ENCODE measurements at regions not wholly inside any gene's neighbourhood (a gene's known extent, or its start where the extent isn't known, plus 50 kb on each side); places are given as distances from the start of the nearest gene placed in this dataset.

- WGBS, 2 experiments (ENCODE audit: low coverage in 1 of 2, low lambda C conversion rate in 2 of 2, missing lambda C conversion rate in 2 of 2), result 12 to 17% methylated on average over 15 to 17 of the region's 17 CpGs
- Histone ChIP-seq H3K9ac (no peak overlapping the region), H3K4me2 (ENCODE audit: unreplicated experiment) (no peak overlapping the region), H3K9me3 (ENCODE audit: low read depth) (no peaks in the 10 kb centered on the region), H3K79me2 (ENCODE audit: insufficient read depth) (no peaks in the 10 kb centered on the region), H4K20me1 (ENCODE audit: insufficient read depth) (no peaks in the 10 kb centered on the region), H3K4me3 (no peak overlapping the region), H2AFZ (no peak overlapping the region), H3F3A (ENCODE audit: insufficient read depth) (no peaks in the 10 kb centered on the region), H3K27me3 (replicated peaks; ENCODE audit: insufficient read depth) (no peaks in the 10 kb centered on the region), H3K9me2 (ENCODE audit: insufficient read depth) (no peaks in the 10 kb centered on the region), H3K4me1 (ENCODE audit: insufficient read depth) (no peaks in the 10 kb centered on the region), H3K27ac (no peak overlapping the region), H3K36me3 (ENCODE audit: low read depth) (no peaks in the 10 kb centered on the region)
- TF ChIP-seq EZH2phosphoT487 (IDR thresholded peaks at IDR 0.05; ENCODE audit: insufficient read depth, low read depth), result no peak
- TF ChIP-seq EZH2 (IDR thresholded peaks at IDR 0.05; ENCODE audit: insufficient read depth, poor library complexity, severe bottlenecking), result no peak
- in situ Hi-C loops (cut with MboI), result no loop called here
- DNase-seq, result no peak
Measured at GRCh38 chr22:47627556-47628253, 865.3 kb downstream of the TBC1D22A start.

- no peaks in the 10 kb centered on the region for H3K4me1 ChIP-seq (ENCODE audit: insufficient read depth)
- no peaks in the 10 kb centered on the region for H4K20me1 ChIP-seq (ENCODE audit: insufficient read depth)
- in situ Hi-C loops (cut with MboI), result no loop called here
- H3K79me2 ChIP-seq (ENCODE audit: insufficient read depth), result no peaks in the 10 kb centered on the region
- H3K27me3 ChIP-seq (replicated peaks; ENCODE audit: insufficient read depth), result no peaks in the 10 kb centered on the region
- no peaks in the 10 kb centered on the region for H3K9me2 ChIP-seq (ENCODE audit: insufficient read depth)
- no peaks in the 10 kb centered on the region for H3F3A ChIP-seq (ENCODE audit: insufficient read depth)
- WGBS, 2 experiments (ENCODE audit: low coverage in 1 of 2, low lambda C conversion rate in 2 of 2, missing lambda C conversion rate in 2 of 2), result 35 to 37% methylated on average over 13 to 15 of the region's 15 CpGs
- no peaks in the 10 kb centered on the region for H3K9me3 ChIP-seq (ENCODE audit: low read depth)
- no peak overlapping the region for H3K27ac ChIP-seq
- TF ChIP-seq EZH2 (IDR thresholded peaks at IDR 0.05; ENCODE audit: insufficient read depth, poor library complexity, severe bottlenecking) (no peak), EZH2phosphoT487 (IDR thresholded peaks at IDR 0.05; ENCODE audit: insufficient read depth, low read depth) (no peak)
- H2AFZ ChIP-seq, result no peak overlapping the region
- H3K4me2 ChIP-seq (ENCODE audit: unreplicated experiment), result no peak overlapping the region
- no peaks in the 10 kb centered on the region for H3K36me3 ChIP-seq (ENCODE audit: low read depth)
- H3K9ac ChIP-seq, result no peak overlapping the region
- no peak for DNase-seq
- H3K4me3 ChIP-seq, result no peak overlapping the region
Measured at GRCh38 chr22:47626428-47627390, 864.3 kb downstream of the TBC1D22A start.

GRCh38 chr22:47625531-47626427 lies 863.3 kb downstream of the TBC1D22A start:
- in situ Hi-C loops (cut with MboI), result no loop called here
- no peaks in the 10 kb centered on the region for H3K79me2 ChIP-seq (ENCODE audit: insufficient read depth)
- H3K9ac ChIP-seq, result no peak overlapping the region
- DNase-seq, result no peak
- H3F3A ChIP-seq (ENCODE audit: insufficient read depth), result no peaks in the 10 kb centered on the region
- H3K4me3 ChIP-seq, result no peak overlapping the region
- no peak overlapping the region for H3K27ac ChIP-seq
- no peak overlapping the region for H2AFZ ChIP-seq
- H3K27me3 ChIP-seq (replicated peaks; ENCODE audit: insufficient read depth), result no peaks in the 10 kb centered on the region
- H3K4me2 ChIP-seq (ENCODE audit: unreplicated experiment), result no peak overlapping the region
- no peaks in the 10 kb centered on the region for H3K36me3 ChIP-seq (ENCODE audit: low read depth)
- no peaks in the 10 kb centered on the region for H3K4me1 ChIP-seq (ENCODE audit: insufficient read depth)
- H3K9me2 ChIP-seq (ENCODE audit: insufficient read depth), result no peaks in the 10 kb centered on the region
- no peaks in the 10 kb centered on the region for H3K9me3 ChIP-seq (ENCODE audit: low read depth)
- TF ChIP-seq EZH2 (IDR thresholded peaks at IDR 0.05; ENCODE audit: insufficient read depth, poor library complexity, severe bottlenecking) (no peak), EZH2phosphoT487 (IDR thresholded peaks at IDR 0.05; ENCODE audit: insufficient read depth, low read depth) (no peak)
- WGBS, 2 experiments (ENCODE audit: low coverage in 1 of 2, low lambda C conversion rate in 2 of 2, missing lambda C conversion rate in 2 of 2), result 55 to 59% methylated on average over 28 to 30 of the region's 30 CpGs
- H4K20me1 ChIP-seq (ENCODE audit: insufficient read depth), result no peaks in the 10 kb centered on the region

- no peaks in the 10 kb centered on the region for H3K9me2 ChIP-seq (ENCODE audit: insufficient read depth)
- H3K27me3 ChIP-seq (replicated peaks; ENCODE audit: insufficient read depth), result no peaks in the 10 kb centered on the region
- no peaks in the 10 kb centered on the region for H3K4me1 ChIP-seq (ENCODE audit: insufficient read depth)
- 41 to 43% methylated on average over 13 of the region's 13 CpGs for WGBS, 2 experiments (ENCODE audit: low coverage in 1 of 2, low lambda C conversion rate in 2 of 2, missing lambda C conversion rate in 2 of 2)
- H3K27ac ChIP-seq, result no peak overlapping the region
- in situ Hi-C loops (cut with MboI), result no loop called here
- no peak overlapping the region for H2AFZ ChIP-seq
- H3K9ac ChIP-seq, result no peak overlapping the region
- H3K4me2 ChIP-seq (ENCODE audit: unreplicated experiment), result no peak overlapping the region
- TF ChIP-seq EZH2 (IDR thresholded peaks at IDR 0.05; ENCODE audit: insufficient read depth, poor library complexity, severe bottlenecking) (no peak), EZH2phosphoT487 (IDR thresholded peaks at IDR 0.05; ENCODE audit: insufficient read depth, low read depth) (no peak)
- H3K79me2 ChIP-seq (ENCODE audit: insufficient read depth), result no peaks in the 10 kb centered on the region
- no peaks in the 10 kb centered on the region for H3K36me3 ChIP-seq (ENCODE audit: low read depth)
- H4K20me1 ChIP-seq (ENCODE audit: insufficient read depth), result no peaks in the 10 kb centered on the region
- no peaks in the 10 kb centered on the region for H3F3A ChIP-seq (ENCODE audit: insufficient read depth)
- H3K4me3 ChIP-seq, result no peak overlapping the region
- no peaks in the 10 kb centered on the region for H3K9me3 ChIP-seq (ENCODE audit: low read depth)
- no peak for DNase-seq
Measured at GRCh38 chr22:47625013-47625385, 862.5 kb downstream of the TBC1D22A start.
